Left ventricle myocardium inferior (tissue), 1 donor: ENCODE measurements at regions not wholly inside any gene's neighbourhood (a gene's known extent, or its start where the extent isn't known, plus 50 kb on each side); places are given as distances from the start of the nearest gene placed in this dataset.
"Not testable (repeated sequence)": the region's sequence is repeated elsewhere in the genome, so short reads cannot be mapped to it uniquely, and the experiment has no call there.

Experiments used
- DNase-seq: peaks from one replicate; pipeline ENCODE4 v3.0.0-alpha.2; 2020
- H3K27ac ChIP-seq: fragments of 200-600 bp; replicated peaks from 2 replicates; pipeline ENCODE4 v1.8.0; 2021
- H3K27me3 ChIP-seq: fragments of 200-600 bp; 2 replicates; pipeline ENCODE4 v1.8.0; 2021; ENCODE audit warnings: low read depth
- H3K36me3 ChIP-seq: fragments of 200-600 bp; 2 replicates; pipeline ENCODE4 v1.8.0; 2021
- H3K4me1 ChIP-seq: fragments of 200-600 bp; 2 replicates; pipeline ENCODE4 v1.8.0; 2021
- H3K4me3 ChIP-seq: fragments of 200-600 bp; 2 replicates; pipeline ENCODE4 v1.8.0; 2021; ENCODE audit warnings: mild to moderate bottlenecking, moderate library complexity
- H3K9me3 ChIP-seq: fragments of 200-600 bp; replicated peaks from 2 replicates; pipeline ENCODE4 v1.8.0; 2021
- intact Hi-C: fragments of 100-400 bp; cut with micrococcal nuclease; formaldehyde crosslinking; loops from one replicate; pipeline ENCODE4 v1.11.0; 2022
- TF ChIP-seq, protein P1 (sequence below): fragments of 200-600 bp; IDR thresholded peaks from 2 replicates; pipeline ENCODE4 v1.8.0; 2021; ENCODE audit warnings: antibody characterized with exemption, mild to moderate bottlenecking, borderline replicate concordance
- donor health status: DM: no; HTN: yes; CAD: no; lungs with severe emphysema.

DNA sequence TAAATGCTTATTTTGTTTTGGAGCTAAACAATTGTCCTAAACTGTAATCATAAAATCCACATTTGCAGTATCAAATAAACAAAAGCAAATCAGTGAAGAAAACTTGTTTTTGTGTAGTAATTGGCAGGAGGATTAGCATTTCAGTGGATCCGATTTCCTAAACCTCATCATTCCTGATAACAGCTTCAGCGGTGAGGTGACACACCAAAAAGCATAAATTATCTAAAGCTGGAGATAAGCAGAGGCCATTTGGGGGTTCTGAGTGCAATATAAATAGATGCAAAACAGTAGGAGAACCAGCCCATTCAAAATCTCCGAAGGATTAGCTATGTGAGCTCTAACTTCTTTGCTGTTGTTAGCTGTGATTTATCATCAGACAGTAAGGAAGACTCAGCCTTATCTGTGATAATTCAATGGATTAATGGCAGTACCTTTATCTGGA is 235.8 kb downstream of the EPHA7 start:
- DNase-seq, result no peak
- Histone ChIP-seq H3K9me3 (no peaks in the 10 kb centered on the region), H3K4me3 (no peak overlapping the region), H3K4me1 (peaks cover 15% of the 10 kb centered on the region), H3K27ac (no peak overlapping the region), H3K36me3 (no peaks in the 10 kb centered on the region), H3K27me3 (no peaks in the 10 kb centered on the region)
- intact Hi-C loops, result no loop called here
- TF ChIP-seq, protein P1, sequence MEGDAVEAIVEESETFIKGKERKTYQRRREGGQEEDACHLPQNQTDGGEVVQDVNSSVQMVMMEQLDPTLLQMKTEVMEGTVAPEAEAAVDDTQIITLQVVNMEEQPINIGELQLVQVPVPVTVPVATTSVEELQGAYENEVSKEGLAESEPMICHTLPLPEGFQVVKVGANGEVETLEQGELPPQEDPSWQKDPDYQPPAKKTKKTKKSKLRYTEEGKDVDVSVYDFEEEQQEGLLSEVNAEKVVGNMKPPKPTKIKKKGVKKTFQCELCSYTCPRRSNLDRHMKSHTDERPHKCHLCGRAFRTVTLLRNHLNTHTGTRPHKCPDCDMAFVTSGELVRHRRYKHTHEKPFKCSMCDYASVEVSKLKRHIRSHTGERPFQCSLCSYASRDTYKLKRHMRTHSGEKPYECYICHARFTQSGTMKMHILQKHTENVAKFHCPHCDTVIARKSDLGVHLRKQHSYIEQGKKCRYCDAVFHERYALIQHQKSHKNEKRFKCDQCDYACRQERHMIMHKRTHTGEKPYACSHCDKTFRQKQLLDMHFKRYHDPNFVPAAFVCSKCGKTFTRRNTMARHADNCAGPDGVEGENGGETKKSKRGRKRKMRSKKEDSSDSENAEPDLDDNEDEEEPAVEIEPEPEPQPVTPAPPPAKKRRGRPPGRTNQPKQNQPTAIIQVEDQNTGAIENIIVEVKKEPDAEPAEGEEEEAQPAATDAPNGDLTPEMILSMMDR, result no peak

DNA sequence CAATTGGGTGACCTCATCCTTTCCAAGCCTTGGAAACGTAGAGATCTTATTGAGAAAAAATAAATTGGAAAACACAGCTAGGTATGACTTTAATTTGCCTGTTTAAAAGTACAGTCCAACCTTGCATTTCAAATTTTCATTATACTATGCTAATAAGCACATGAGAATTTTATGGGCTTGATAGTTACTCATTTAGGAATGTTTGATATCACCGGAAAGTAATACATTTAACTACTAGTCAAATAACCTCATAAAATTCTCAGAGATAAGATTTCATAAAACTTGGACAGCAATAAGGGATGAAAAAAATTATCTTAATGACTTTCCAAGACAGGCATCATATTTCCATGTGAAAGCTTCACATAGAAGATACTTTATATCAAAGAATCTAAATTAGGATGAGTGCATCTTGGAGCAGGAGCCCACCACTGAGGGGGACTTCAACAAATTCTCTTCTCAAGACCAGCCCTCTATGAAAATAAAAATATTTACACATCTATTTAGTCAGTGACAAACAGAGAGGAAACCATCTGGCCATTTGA is 236.3 kb downstream of the EPHA7 start:
- Histone ChIP-seq H3K9me3 (no peaks in the 10 kb centered on the region), H3K27me3 (no peaks in the 10 kb centered on the region), H3K4me1 (peaks cover 15% of the 10 kb centered on the region), H3K4me3 (no peak overlapping the region), H3K27ac (no peak overlapping the region), H3K36me3 (no peaks in the 10 kb centered on the region)
- TF ChIP-seq, protein P1, result no peak
- intact Hi-C loops, result no loop called here
- no peak for DNase-seq

DNA sequence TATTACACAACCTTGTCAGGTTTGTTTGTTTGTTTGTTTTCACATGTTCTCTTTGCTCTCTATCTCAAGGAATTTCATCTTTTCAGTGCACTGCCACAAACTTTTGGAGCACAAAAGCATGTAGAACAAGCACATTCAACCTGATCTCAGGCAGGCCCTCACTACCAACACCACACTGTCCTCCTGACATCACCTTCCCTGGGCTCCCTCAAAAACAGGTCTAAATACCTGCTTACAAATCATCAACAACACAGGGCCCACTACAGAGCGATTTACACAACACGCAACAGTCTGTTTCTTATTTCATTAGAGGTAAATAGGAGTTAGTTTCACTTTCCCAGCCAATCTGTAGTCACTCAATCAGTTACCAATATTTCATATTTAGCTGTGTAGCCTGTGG is 241.4 kb downstream of the EPHA7 start:
- Histone ChIP-seq H3K27ac (no peak overlapping the region), H3K4me1 (peaks cover 10% of the 10 kb centered on the region), H3K4me3 (no peak overlapping the region), H3K9me3 (no peaks in the 10 kb centered on the region), H3K36me3 (no peaks in the 10 kb centered on the region), H3K27me3 (no peaks in the 10 kb centered on the region)
- DNase-seq, result no peak
- intact Hi-C loops, result no loop called here
- TF ChIP-seq, protein P1, result no peak

DNA sequence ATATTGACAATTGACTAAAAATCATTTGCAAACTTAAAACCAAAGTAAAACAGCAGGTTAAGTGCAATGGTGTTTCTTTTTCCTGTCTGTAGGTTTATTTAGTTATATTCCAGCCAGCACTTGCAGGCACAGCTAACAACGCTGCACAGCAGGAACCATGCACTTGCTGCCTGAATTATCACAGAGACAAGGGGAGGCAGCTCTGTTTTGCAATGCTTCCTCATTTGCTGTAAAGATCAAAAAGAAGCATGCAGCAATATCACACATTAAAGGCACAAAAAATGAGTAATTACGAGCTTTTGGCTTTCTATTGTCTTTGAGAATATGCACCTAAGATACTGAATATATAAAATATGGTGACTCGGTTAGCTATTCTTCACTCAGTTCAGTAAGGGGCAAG is 241.9 kb downstream of the EPHA7 start:
- H3K36me3 ChIP-seq, result no peaks in the 10 kb centered on the region
- intact Hi-C loops, result no loop called here
- H3K27me3 ChIP-seq, result no peaks in the 10 kb centered on the region
- no peak for DNase-seq
- peaks cover 10% of the 10 kb centered on the region for H3K4me1 ChIP-seq
- H3K4me3 ChIP-seq, result no peak overlapping the region
- TF ChIP-seq, protein P1, result no peak
- H3K9me3 ChIP-seq, result no peaks in the 10 kb centered on the region
- no peak overlapping the region for H3K27ac ChIP-seq

DNA sequence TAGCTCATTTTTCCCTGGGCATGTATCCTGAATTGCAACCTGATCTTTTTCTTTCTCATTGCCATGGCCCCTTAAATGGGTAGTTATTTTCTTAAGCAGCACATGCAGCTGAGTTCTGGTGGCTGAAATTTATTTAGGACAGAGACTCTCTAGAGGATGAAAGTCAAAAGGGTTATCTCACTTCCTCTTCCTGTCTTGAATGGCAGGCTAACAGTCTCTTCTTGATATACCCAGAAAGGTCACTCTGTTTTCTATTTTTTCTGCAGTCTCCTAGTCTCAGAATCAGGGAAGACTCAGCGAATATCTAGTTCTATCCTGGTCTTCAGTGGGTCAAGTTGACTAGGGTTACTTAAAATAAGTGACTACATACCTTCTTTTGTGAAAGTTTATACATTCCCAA is 243.3 kb downstream of the EPHA7 start:
- H3K27ac ChIP-seq, result no peak overlapping the region
- H3K36me3 ChIP-seq, result no peaks in the 10 kb centered on the region
- peaks cover 10% of the 10 kb centered on the region for H3K4me1 ChIP-seq
- intact Hi-C loops, result no loop called here
- DNase-seq, result no peak
- TF ChIP-seq, protein P1, result no peak
- H3K9me3 ChIP-seq, result no peaks in the 10 kb centered on the region
- H3K27me3 ChIP-seq, result no peaks in the 10 kb centered on the region
- no peak overlapping the region for H3K4me3 ChIP-seq

DNA sequence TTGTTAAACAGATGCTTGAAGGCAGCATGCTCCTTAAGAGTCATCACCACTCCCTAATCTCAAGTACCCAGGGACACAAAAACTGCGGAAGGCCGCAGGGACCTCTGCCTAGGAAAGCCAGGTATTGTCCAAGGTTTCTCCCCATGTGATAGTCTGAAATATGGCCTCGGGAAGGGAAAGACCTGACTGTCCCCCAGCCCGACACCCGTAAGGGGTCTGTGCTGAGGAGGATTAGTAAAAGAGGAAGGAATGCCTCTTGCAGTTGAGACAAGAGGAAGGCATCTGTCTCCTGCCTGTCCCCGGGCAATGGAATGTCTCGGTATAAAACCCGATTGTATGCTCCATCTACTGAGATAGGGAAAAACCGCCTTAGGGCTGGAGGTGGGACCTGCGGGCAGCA is 245.8 kb downstream of the EPHA7 start:
- H3K9me3 ChIP-seq, H3K27me3 ChIP-seq, H3K27ac ChIP-seq, H3K36me3 ChIP-seq, intact Hi-C loops, H3K4me1 ChIP-seq, H3K4me3 ChIP-seq, DNase-seq: not testable (repeated sequence)
